ENCODE measurements at regions not wholly inside any gene's neighbourhood (a gene's known extent, or its start where the extent isn't known, plus 50 kb on each side); places are given as distances from the start of the nearest gene placed in this dataset.

- H3K27ac ChIP-seq (ENCODE audit: low read depth, low read length): no peak overlapping the region
- no peaks in the 10 kb centered on the region for H3K27me3 ChIP-seq (ENCODE audit: insufficient read depth, low read length)
- no peak overlapping the region for H3K4me3 ChIP-seq (ENCODE audit: low read length)
- H3K9ac ChIP-seq (ENCODE audit: low read depth, low read length): no peak overlapping the region
- no peaks in the 10 kb centered on the region for H3K4me1 ChIP-seq (ENCODE audit: insufficient read depth, low read length)
- H3K36me3 ChIP-seq (ENCODE audit: insufficient read depth, low read length): no peaks in the 10 kb centered on the region
- peaks cover 1% of the 10 kb centered on the region; the same call in 1 of the 2 replicates for H3K9me3 ChIP-seq (ENCODE audit: insufficient read depth, low read depth, low read length)
Measured at GRCh38 chr13:22599156-22599555, 581.6 kb upstream of the SGCG start.

- WGBS: 98% methylated on average over 3 of the region's 3 CpGs
- H3K9ac ChIP-seq (ENCODE audit: low read depth, low read length): no peak overlapping the region
- H3K4me3 ChIP-seq (ENCODE audit: low read length): no peak overlapping the region
- no peaks in the 10 kb centered on the region for H3K27me3 ChIP-seq (ENCODE audit: insufficient read depth, low read length)
- no peak overlapping the region for H3K27ac ChIP-seq (ENCODE audit: low read depth, low read length)
- no peaks in the 10 kb centered on the region for H3K4me1 ChIP-seq (ENCODE audit: insufficient read depth, low read length)
- H3K36me3 ChIP-seq (ENCODE audit: insufficient read depth, low read length): no peaks in the 10 kb centered on the region
- H3K9me3 ChIP-seq (ENCODE audit: insufficient read depth, low read depth, low read length): peaks cover 6% of the 10 kb centered on the region
Measured at GRCh38 chr13:22618002-22618401, 562.8 kb upstream of the SGCG start.

- no peak overlapping the region for H3K4me3 ChIP-seq (ENCODE audit: low read length)
- WGBS: 96% methylated on average over 5 of the region's 5 CpGs
- H3K4me1 ChIP-seq (ENCODE audit: insufficient read depth, low read length): no peaks in the 10 kb centered on the region
- no peak overlapping the region for H3K27ac ChIP-seq (ENCODE audit: low read depth, low read length)
- H3K36me3 ChIP-seq (ENCODE audit: insufficient read depth, low read length): no peaks in the 10 kb centered on the region
- no peak overlapping the region for H3K9ac ChIP-seq (ENCODE audit: low read depth, low read length)
- peaks cover 17% of the 10 kb centered on the region for H3K9me3 ChIP-seq (ENCODE audit: insufficient read depth, low read depth, low read length)
- H3K27me3 ChIP-seq (ENCODE audit: insufficient read depth, low read length): no peaks in the 10 kb centered on the region
Measured at GRCh38 chr13:22625691-22626090, 555.1 kb upstream of the SGCG start.

- no peak overlapping the region for H3K27ac ChIP-seq (ENCODE audit: low read depth, low read length)
- H3K9me3 ChIP-seq (ENCODE audit: insufficient read depth, low read depth, low read length): peaks cover 15% of the 10 kb centered on the region; the same call in 1 of the 2 replicates
- WGBS: 95% methylated on average over 1 of the region's 2 CpGs
- H3K36me3 ChIP-seq (ENCODE audit: insufficient read depth, low read length): no peaks in the 10 kb centered on the region
- H3K4me1 ChIP-seq (ENCODE audit: insufficient read depth, low read length): no peaks in the 10 kb centered on the region
- H3K4me3 ChIP-seq (ENCODE audit: low read length): no peak overlapping the region
- H3K9ac ChIP-seq (ENCODE audit: low read depth, low read length): no peak overlapping the region
- no peaks in the 10 kb centered on the region for H3K27me3 ChIP-seq (ENCODE audit: insufficient read depth, low read length)
Measured at GRCh38 chr13:22629374-22629773, 551.4 kb upstream of the SGCG start.

- WGBS: 95% methylated on average over 8 of the region's 8 CpGs
- Histone ChIP-seq H3K9ac (ENCODE audit: low read depth, low read length) (no peak overlapping the region), H3K4me1 (ENCODE audit: insufficient read depth, low read length) (no peaks in the 10 kb centered on the region), H3K36me3 (ENCODE audit: insufficient read depth, low read length) (no peaks in the 10 kb centered on the region), H3K27ac (ENCODE audit: low read depth, low read length) (no peak overlapping the region), H3K9me3 (ENCODE audit: insufficient read depth, low read depth, low read length) (no peaks in the 10 kb centered on the region), H3K4me3 (ENCODE audit: low read length) (no peak overlapping the region), H3K27me3 (ENCODE audit: insufficient read depth, low read length) (no peaks in the 10 kb centered on the region)
Measured at GRCh38 chr13:22642088-22642487, 538.7 kb upstream of the SGCG start.

GRCh38 chr13:22644941-22645340, 535.8 kb upstream of the SGCG start:
- no peaks in the 10 kb centered on the region; the same call in 1 of the 2 replicates for H3K4me1 ChIP-seq (ENCODE audit: insufficient read depth, low read length)
- H3K9me3 ChIP-seq (ENCODE audit: insufficient read depth, low read depth, low read length): no peaks in the 10 kb centered on the region
- no peak overlapping the region for H3K9ac ChIP-seq (ENCODE audit: low read depth, low read length)
- no peak overlapping the region for H3K4me3 ChIP-seq (ENCODE audit: low read length)
- no peaks in the 10 kb centered on the region for H3K27me3 ChIP-seq (ENCODE audit: insufficient read depth, low read length)
- no peaks in the 10 kb centered on the region for H3K36me3 ChIP-seq (ENCODE audit: insufficient read depth, low read length)
- H3K27ac ChIP-seq (ENCODE audit: low read depth, low read length): no peak overlapping the region
- 90% methylated on average over 4 of the region's 4 CpGs for WGBS

- Histone ChIP-seq H3K27ac (ENCODE audit: low read depth, low read length) (no peak overlapping the region), H3K9me3 (ENCODE audit: insufficient read depth, low read depth, low read length) (no peaks in the 10 kb centered on the region)
Measured at GRCh38 chr13:22647156-22647850, 533.5 kb upstream of the SGCG start.

GRCh38 chr13:22648320-22648801, 532.4 kb upstream of the SGCG start:
- H3K36me3 ChIP-seq (ENCODE audit: insufficient read depth, low read length): no peaks in the 10 kb centered on the region

More at GRCh38 chr13:22647156-22647850, 533.5 kb upstream of the SGCG start:
- H3K27me3 ChIP-seq (ENCODE audit: insufficient read depth, low read length): no peaks in the 10 kb centered on the region
- H3K36me3 ChIP-seq (ENCODE audit: insufficient read depth, low read length): no peaks in the 10 kb centered on the region
- no peak overlapping the region for H3K9ac ChIP-seq (ENCODE audit: low read depth, low read length)
- no peak overlapping the region for H3K4me3 ChIP-seq (ENCODE audit: low read length)
- H3K4me1 ChIP-seq (ENCODE audit: insufficient read depth, low read length): no peaks in the 10 kb centered on the region; the same call in 1 of the 2 replicates

GRCh38 chr13:22652796-22653195, 528.0 kb upstream of the SGCG start:
- Histone ChIP-seq H3K4me1 (ENCODE audit: insufficient read depth, low read length) (no peaks in the 10 kb centered on the region; the same call in 1 of the 2 replicates), H3K9ac (ENCODE audit: low read depth, low read length) (no peak overlapping the region), H3K9me3 (ENCODE audit: insufficient read depth, low read depth, low read length) (no peaks in the 10 kb centered on the region), H3K36me3 (ENCODE audit: insufficient read depth, low read length) (no peaks in the 10 kb centered on the region), H3K4me3 (ENCODE audit: low read length) (no peak overlapping the region), H3K27me3 (ENCODE audit: insufficient read depth, low read length) (no peaks in the 10 kb centered on the region), H3K27ac (ENCODE audit: low read depth, low read length) (no peak overlapping the region)
- WGBS: 95% methylated on average over 8 of the region's 8 CpGs

More at GRCh38 chr13:22648320-22648801, 532.4 kb upstream of the SGCG start:
- no peak overlapping the region for H3K9ac ChIP-seq (ENCODE audit: low read depth, low read length)
- H3K27ac ChIP-seq (ENCODE audit: low read depth, low read length): no peak overlapping the region
- no peak overlapping the region for H3K4me3 ChIP-seq (ENCODE audit: low read length)
- no peaks in the 10 kb centered on the region; the same call in 1 of the 2 replicates for H3K4me1 ChIP-seq (ENCODE audit: insufficient read depth, low read length)
- WGBS: 76% methylated on average over 7 of the region's 7 CpGs
- no peaks in the 10 kb centered on the region for H3K9me3 ChIP-seq (ENCODE audit: insufficient read depth, low read depth, low read length)
- no peaks in the 10 kb centered on the region for H3K27me3 ChIP-seq (ENCODE audit: insufficient read depth, low read length)

GRCh38 chr13:22653866-22654265, 526.9 kb upstream of the SGCG start:
- no peak overlapping the region for H3K9ac ChIP-seq (ENCODE audit: low read depth, low read length)
- H3K9me3 ChIP-seq (ENCODE audit: insufficient read depth, low read depth, low read length): no peaks in the 10 kb centered on the region
- H3K27ac ChIP-seq (ENCODE audit: low read depth, low read length): no peak overlapping the region
- H3K36me3 ChIP-seq (ENCODE audit: insufficient read depth, low read length): no peaks in the 10 kb centered on the region
- WGBS: 90% methylated on average over 2 of the region's 4 CpGs
- no peaks in the 10 kb centered on the region for H3K27me3 ChIP-seq (ENCODE audit: insufficient read depth, low read length)
- no peaks in the 10 kb centered on the region for H3K4me1 ChIP-seq (ENCODE audit: insufficient read depth, low read length)
- no peak overlapping the region for H3K4me3 ChIP-seq (ENCODE audit: low read length)

GRCh38 chr13:22655106-22655852, 525.5 kb upstream of the SGCG start:
- WGBS: 77% methylated on average over 5 of the region's 5 CpGs
- Histone ChIP-seq H3K27me3 (ENCODE audit: insufficient read depth, low read length) (no peaks in the 10 kb centered on the region), H3K4me1 (ENCODE audit: insufficient read depth, low read length) (no peaks in the 10 kb centered on the region), H3K27ac (ENCODE audit: low read depth, low read length) (no peak overlapping the region), H3K4me3 (ENCODE audit: low read length) (no peak overlapping the region), H3K9me3 (ENCODE audit: insufficient read depth, low read depth, low read length) (no peaks in the 10 kb centered on the region), H3K36me3 (ENCODE audit: insufficient read depth, low read length) (no peaks in the 10 kb centered on the region), H3K9ac (ENCODE audit: low read depth, low read length) (no peak overlapping the region)
